ENCODE measurements at regions not wholly inside any gene's neighbourhood (a gene's known extent, or its start where the extent isn't known, plus 50 kb on each side); places are given as distances from the start of the nearest gene placed in this dataset.

GRCh38 chr3:135447483-135447882, 518.0 kb upstream of the PPP2R3A start:
- Histone ChIP-seq H3K4ac (ENCODE audit: low read depth, low read length) (no peak overlapping the region), H2AK5ac (ENCODE audit: low read depth, low read length) (no peak overlapping the region), H2AK9ac (replicated peaks; ENCODE audit: low read depth, low read length, poor library complexity) (no peak overlapping the region), H4K8ac (ENCODE audit: low read depth in 2 of 2, low read length in 2 of 2) (no peak overlapping the region), H3K36me3 (ENCODE audit: control insufficient read depth, insufficient read depth, low read length) (no peaks in the 10 kb centered on the region), H3K27me3 (ENCODE audit: control insufficient read depth, insufficient read depth, low read length) (no peaks in the 10 kb centered on the region), H3K4me1 (ENCODE audit: control insufficient read depth, insufficient read depth, low read length) (no peaks in the 10 kb centered on the region), H3K56ac (ENCODE audit: extremely low read depth, insufficient read depth, low read length) (no peak overlapping the region), H4K91ac (ENCODE audit: insufficient read depth, low read depth, low read length) (no peak overlapping the region), H3K4me2 (ENCODE audit: low read depth, low read length) (no peak overlapping the region), H3K79me1 (ENCODE audit: low read depth in 1 of 2, low read length in 2 of 2) (no peaks in the 10 kb centered on the region), H4K5ac (ENCODE audit: low read depth, low read length) (no peak overlapping the region), H3K14ac (replicated peaks; ENCODE audit: low read depth, low read length) (no peak overlapping the region), H4K20me1 (ENCODE audit: insufficient read depth, low read length) (no peaks in the 10 kb centered on the region), H3K4me3 (ENCODE audit: insufficient read depth, low read depth, low read length) (no peak overlapping the region), H2AFZ (replicated peaks; ENCODE audit: low read length, poor library complexity) (no peak overlapping the region), H2BK120ac (ENCODE audit: low read depth, low read length) (no peak overlapping the region), H2BK20ac (ENCODE audit: low read depth, low read length) (no peak overlapping the region), H2BK5ac (ENCODE audit: low read depth, low read length, poor library complexity, severe bottlenecking) (no peak overlapping the region), H3K18ac (ENCODE audit: low read depth, low read length) (no peak overlapping the region), H3K9me3 (ENCODE audit: control insufficient read depth, insufficient read depth, low read length) (peaks cover 4% of the 10 kb centered on the region; the same call in 1 of the 2 replicates), H3K23ac (ENCODE audit: low read depth, low read length) (no peak overlapping the region), H3K9me1 (ENCODE audit: insufficient read depth, low read length) (no peaks in the 10 kb centered on the region), H2BK15ac (ENCODE audit: low read depth, low read length) (no peak overlapping the region), H3K27ac (ENCODE audit: insufficient read depth, low read length) (no peak overlapping the region), H3K9ac (ENCODE audit: low read depth, low read length) (no peak overlapping the region)
- no peak for ATAC-seq (ENCODE audit: low read depth)
- in situ Hi-C loops (cut with MboI; ENCODE audit: low sequenced_read_pairs) (no loop called here), dilution Hi-C loops (cut with HindIII; ENCODE audit: low sequenced_read_pairs, unreplicated experiment) (no loop called here), intact Hi-C loops (cut with micrococcal nuclease) (no loop called here)
- POLR2A ChIA-PET (ENCODE audit: unreplicated experiment): no interaction called here
- CTCF ChIA-PET: no interaction called here
- no peak for DNase-seq
- TF ChIP-seq CEBPB (IDR thresholded peaks at IDR 0.05; ENCODE audit: low read depth, low read length): no peak
- no peak for TF ChIP-seq RCOR1 (IDR thresholded peaks at IDR 0.05; ENCODE audit: insufficient replicate concordance, low read length)
- TF ChIP-seq RFX5 (IDR thresholded peaks at IDR 0.05; ENCODE audit: low read depth, low read length): no peak
- no peak for TF ChIP-seq NFE2L2 (IDR thresholded peaks at IDR 0.05; ENCODE audit: low read depth, low read length)
- TF ChIP-seq BHLHE40 (IDR thresholded peaks at IDR 0.05; ENCODE audit: low read depth, low read length): no peak
- no peak for TF ChIP-seq ELK1 (IDR thresholded peaks at IDR 0.05; ENCODE audit: borderline replicate concordance, low read depth, low read length)
- no peak for TF ChIP-seq MAFK (IDR thresholded peaks at IDR 0.05; ENCODE audit: low read depth, low read length)
- no peak for TF ChIP-seq CTCF (conservative IDR thresholded peaks at IDR 0.05; ENCODE audit: low read depth, low read length)
- BruUV-seq (replicated peaks): no TSS peak
- WGBS, 2 experiments (ENCODE audit: extremely low coverage in 2 of 2, insufficient read length in 1 of 2): no CpG with 5 or more reads among the region's 3 CpGs
